ENCODE measurements at regions not wholly inside any gene's neighbourhood (a gene's known extent, or its start where the extent isn't known, plus 50 kb on each side); places are given as distances from the start of the nearest gene placed in this dataset.

DNA sequence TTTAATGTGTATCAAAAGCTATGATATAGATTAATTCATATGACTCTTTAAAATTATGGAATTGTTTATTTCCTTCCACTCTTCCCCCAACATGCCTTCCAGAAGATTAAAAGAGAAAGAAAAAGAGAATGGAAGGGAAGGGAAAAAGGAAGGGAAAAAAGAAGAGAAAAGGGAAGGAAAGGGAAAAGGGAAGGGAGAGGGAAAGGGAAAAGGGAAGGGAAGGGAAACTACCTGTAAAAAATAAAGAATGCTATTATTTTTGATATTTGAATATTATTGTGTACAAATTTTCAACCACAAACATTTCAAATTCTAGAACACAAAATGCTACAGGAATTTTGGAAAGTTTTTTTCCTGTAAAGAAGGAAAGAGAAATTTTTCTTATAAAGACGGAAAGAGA is 281.7 kb downstream of the SLCO4C1 start:
- Histone ChIP-seq H3K9ac (ENCODE audit: low read length) (no peak overlapping the region), H3K79me2 (ENCODE audit: low read length) (no peaks in the 10 kb centered on the region), H3K4me3 (ENCODE audit: low read length) (no peak overlapping the region), H4K20me1 (ENCODE audit: insufficient read depth, low read length) (no peaks in the 10 kb centered on the region), H3K4me1 (ENCODE audit: low read length) (no peaks in the 10 kb centered on the region), H3K27ac (ENCODE audit: low read length) (no peak overlapping the region), H3K36me3 (replicated peaks; ENCODE audit: low read depth, low read length) (no peaks in the 10 kb centered on the region), H2AFZ (ENCODE audit: low read depth, low read length) (no peak overlapping the region), H3K27me3 (ENCODE audit: low read depth, low read length) (no peaks in the 10 kb centered on the region), H3K4me2 (ENCODE audit: low read length) (no peak overlapping the region), H3K9me3 (ENCODE audit: insufficient read depth, low read length) (no peaks in the 10 kb centered on the region)
- TF ChIP-seq, protein P1, sequence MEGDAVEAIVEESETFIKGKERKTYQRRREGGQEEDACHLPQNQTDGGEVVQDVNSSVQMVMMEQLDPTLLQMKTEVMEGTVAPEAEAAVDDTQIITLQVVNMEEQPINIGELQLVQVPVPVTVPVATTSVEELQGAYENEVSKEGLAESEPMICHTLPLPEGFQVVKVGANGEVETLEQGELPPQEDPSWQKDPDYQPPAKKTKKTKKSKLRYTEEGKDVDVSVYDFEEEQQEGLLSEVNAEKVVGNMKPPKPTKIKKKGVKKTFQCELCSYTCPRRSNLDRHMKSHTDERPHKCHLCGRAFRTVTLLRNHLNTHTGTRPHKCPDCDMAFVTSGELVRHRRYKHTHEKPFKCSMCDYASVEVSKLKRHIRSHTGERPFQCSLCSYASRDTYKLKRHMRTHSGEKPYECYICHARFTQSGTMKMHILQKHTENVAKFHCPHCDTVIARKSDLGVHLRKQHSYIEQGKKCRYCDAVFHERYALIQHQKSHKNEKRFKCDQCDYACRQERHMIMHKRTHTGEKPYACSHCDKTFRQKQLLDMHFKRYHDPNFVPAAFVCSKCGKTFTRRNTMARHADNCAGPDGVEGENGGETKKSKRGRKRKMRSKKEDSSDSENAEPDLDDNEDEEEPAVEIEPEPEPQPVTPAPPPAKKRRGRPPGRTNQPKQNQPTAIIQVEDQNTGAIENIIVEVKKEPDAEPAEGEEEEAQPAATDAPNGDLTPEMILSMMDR (IDR thresholded peaks at IDR 0.05; ENCODE audit: low read depth, low read length), result no peak
- no peak for TF ChIP-seq EZH2phosphoT487 (IDR thresholded peaks at IDR 0.05; ENCODE audit: low read depth)

GRCh38 chr5:102010644-102011043 is 285.4 kb downstream of the SLCO4C1 start:
- TF ChIP-seq EZH2phosphoT487 (IDR thresholded peaks at IDR 0.05; ENCODE audit: low read depth), result no peak
- TF ChIP-seq, protein P1 (IDR thresholded peaks at IDR 0.05; ENCODE audit: low read depth, low read length), result no peak
- no peaks in the 10 kb centered on the region for H3K27me3 ChIP-seq (ENCODE audit: low read depth, low read length)

GRCh38 chr5:101997235-101997634 is 298.8 kb downstream of the SLCO4C1 start:
- no peak for TF ChIP-seq EZH2phosphoT487 (IDR thresholded peaks at IDR 0.05; ENCODE audit: low read depth)
- TF ChIP-seq, protein P1 (IDR thresholded peaks at IDR 0.05; ENCODE audit: low read depth, low read length), result no peak
- Histone ChIP-seq H4K20me1 (ENCODE audit: insufficient read depth, low read length) (no peaks in the 10 kb centered on the region), H3K79me2 (ENCODE audit: low read length) (no peaks in the 10 kb centered on the region), H2AFZ (ENCODE audit: low read depth, low read length) (no peak overlapping the region), H3K4me2 (ENCODE audit: low read length) (no peak overlapping the region), H3K4me3 (ENCODE audit: low read length) (no peak overlapping the region), H3K27me3 (ENCODE audit: low read depth, low read length) (no peaks in the 10 kb centered on the region), H3K36me3 (replicated peaks; ENCODE audit: low read depth, low read length) (no peaks in the 10 kb centered on the region), H3K4me1 (ENCODE audit: low read length) (no peaks in the 10 kb centered on the region), H3K9ac (ENCODE audit: low read length) (no peak overlapping the region), H3K27ac (ENCODE audit: low read length) (no peak overlapping the region), H3K9me3 (ENCODE audit: insufficient read depth, low read length) (no peaks in the 10 kb centered on the region)

More at GRCh38 chr5:102010644-102011043, 285.4 kb downstream of the SLCO4C1 start:
- Histone ChIP-seq H3K36me3 (replicated peaks; ENCODE audit: low read depth, low read length) (no peaks in the 10 kb centered on the region), H3K27ac (ENCODE audit: low read length) (no peak overlapping the region), H3K9ac (ENCODE audit: low read length) (no peak overlapping the region), H2AFZ (ENCODE audit: low read depth, low read length) (no peak overlapping the region), H3K79me2 (ENCODE audit: low read length) (no peaks in the 10 kb centered on the region), H3K4me1 (ENCODE audit: low read length) (no peaks in the 10 kb centered on the region), H3K9me3 (ENCODE audit: insufficient read depth, low read length) (no peaks in the 10 kb centered on the region), H4K20me1 (ENCODE audit: insufficient read depth, low read length) (no peaks in the 10 kb centered on the region), H3K4me2 (ENCODE audit: low read length) (no peak overlapping the region), H3K4me3 (ENCODE audit: low read length) (no peak overlapping the region)

GRCh38 chr5:101995585-101995984 is 300.5 kb downstream of the SLCO4C1 start:
- no peak overlapping the region for H3K9ac ChIP-seq (ENCODE audit: low read length)
- H3K27me3 ChIP-seq (ENCODE audit: low read depth, low read length), result no peaks in the 10 kb centered on the region
- H3K4me1 ChIP-seq (ENCODE audit: low read length), result no peaks in the 10 kb centered on the region
- no peaks in the 10 kb centered on the region for H4K20me1 ChIP-seq (ENCODE audit: insufficient read depth, low read length)
- H3K27ac ChIP-seq (ENCODE audit: low read length), result no peak overlapping the region
- H3K4me3 ChIP-seq (ENCODE audit: low read length), result no peak overlapping the region
- H3K36me3 ChIP-seq (replicated peaks; ENCODE audit: low read depth, low read length), result no peaks in the 10 kb centered on the region
- H3K79me2 ChIP-seq (ENCODE audit: low read length), result no peaks in the 10 kb centered on the region
- TF ChIP-seq, protein P1 (IDR thresholded peaks at IDR 0.05; ENCODE audit: low read depth, low read length), result no peak
- no peak for TF ChIP-seq EZH2phosphoT487 (IDR thresholded peaks at IDR 0.05; ENCODE audit: low read depth)
- no peak overlapping the region for H2AFZ ChIP-seq (ENCODE audit: low read depth, low read length)
- no peak overlapping the region for H3K4me2 ChIP-seq (ENCODE audit: low read length)
- H3K9me3 ChIP-seq (ENCODE audit: insufficient read depth, low read length), result no peaks in the 10 kb centered on the region

Measured in OCI-LY3 (cell line).